Suprapubic skin (tissue), 4 donors: ENCODE measurements at regions not wholly inside any gene's neighbourhood (a gene's known extent, or its start where the extent isn't known, plus 50 kb on each side); places are given as distances from the start of the nearest gene placed in this dataset.

Source experiments
- CTCF ChIP-seq, 2 donors: fragments of 200-600 bp in 1 of 2; fragments of 450-650 bp in 1 of 2; sonication (generic) in 1 of 2; IDR thresholded peaks; one replicate each; pipeline ENCODE4 v1.5.1; 2016 to 2019; ENCODE audit warnings: antibody characterized with exemption in 2 of 2, mild to moderate bottlenecking in 1 of 2, moderate library complexity in 1 of 2
- EP300 ChIP-seq: sonication (generic); formaldehyde crosslinking; IDR thresholded peaks from one replicate; pipeline ENCODE4 v1.6.1; 2017; ENCODE audit warnings: antibody characterized with exemption
- POLR2A ChIP-seq, 2 donors: fragments of 450-650 bp; IDR thresholded peaks; one replicate each; pipeline ENCODE4 v1.6.1; 2017; ENCODE audit warnings: antibody characterized with exemption in 2 of 2, mild to moderate bottlenecking in 2 of 2, moderate library complexity in 2 of 2
- POLR2AphosphoS5 ChIP-seq, 3 donors: sonication (generic); formaldehyde crosslinking; IDR thresholded peaks; one replicate each; pipeline ENCODE4 v1.6.1; 2017; ENCODE audit warnings: antibody characterized with exemption in 3 of 3

- TF ChIP-seq CTCF (IDR thresholded peaks at IDR 0.05) (no peak), EP300 (no peak), POLR2AphosphoS5 (IDR thresholded peaks at IDR 0.05) (no peak), POLR2A (IDR thresholded peaks at IDR 0.05) (no peak)
Observed at GRCh38 chr12:90342081-90342480, 612.9 kb downstream of the CCER1 start.
